PC-9 (cell line): ENCODE measurements at regions not wholly inside any gene's neighbourhood (a gene's known extent, or its start where the extent isn't known, plus 50 kb on each side); places are given as distances from the start of the nearest gene placed in this dataset.

ENCODE experiments used
- CTCF ChIP-seq: fragments of 200-600 bp; sonication (generic); conservative IDR thresholded peaks from 2 replicates; pipeline ENCODE4 v1.6.1; 2017; ENCODE audit warnings: mixed run types, antibody characterized with exemption, mild to moderate bottlenecking, moderate library complexity
- EZH2 ChIP-seq: fragments of 200-600 bp; sonication (generic); IDR thresholded peaks from 2 replicates; pipeline ENCODE4 v1.8.0; 2017; ENCODE audit warnings: antibody characterized with exemption, low read depth

GRCh38 chr7:114073701-114074100 is 154.9 kb upstream of the PPP1R3A start:
- TF ChIP-seq CTCF (no peak), EZH2 (no peak)
